ENCODE measurements at regions not wholly inside any gene's neighbourhood (a gene's known extent, or its start where the extent isn't known, plus 50 kb on each side); places are given as distances from the start of the nearest gene placed in this dataset.

GRCh38 chr16:85494315-85494714 is 118.8 kb upstream of the GSE1 start:
- Histone ChIP-seq H3K36me3 (replicated peaks in 1 of 2; ENCODE audit: control insufficient read depth in 1 of 2, insufficient read depth in 2 of 2, low read length in 2 of 2) (no peaks in the 10 kb centered on the region), H3K9me3 (replicated peaks in 1 of 2; ENCODE audit: control insufficient read depth in 1 of 2, insufficient read depth in 1 of 2, low read length in 2 of 2) (no peaks in the 10 kb centered on the region), H2AFZ (ENCODE audit: insufficient read depth, low read depth, low read length, poor library complexity, severe bottlenecking) (no peak overlapping the region), H3K9ac (ENCODE audit: insufficient read depth, low read length, poor library complexity, severe bottlenecking) (no peak overlapping the region), H3K4me3 (replicated peaks in 1 of 3; ENCODE audit: low read depth in 2 of 3, low read length in 3 of 3) (no peak overlapping the region), H4K20me1 (ENCODE audit: insufficient read depth, low read length) (no peaks in the 10 kb centered on the region), H3K4me2 (replicated peaks; ENCODE audit: extremely low read depth, low read length, poor library complexity, severe bottlenecking) (no peak overlapping the region), H3K27ac (ENCODE audit: low read depth in 1 of 2, low read length in 2 of 2) (no peak overlapping the region), H3K27me3 (ENCODE audit: control insufficient read depth in 2 of 2, insufficient read depth in 2 of 2, low read length in 2 of 2) (no peaks in the 10 kb centered on the region), H3K4me1 (ENCODE audit: control insufficient read depth in 1 of 2, insufficient read depth in 2 of 2, low read length in 2 of 2) (no peaks in the 10 kb centered on the region), H3K79me2 (ENCODE audit: insufficient read depth, low read length) (no peaks in the 10 kb centered on the region)
- no peak for DNase-seq
- Mint-ChIP-seq H3K36me3 (no peaks in the 10 kb centered on the region), H3K9me3 (peaks cover 0 to 2% (median 0%) of the 10 kb centered on the region in 7 donors), H3K27ac (no peak overlapping the region), H3K4me1 (no peaks in the 10 kb centered on the region), H3K27me3 (ENCODE audit: low read depth in 3 of 3) (peaks cover 0 to 12% (median 2%) of the 10 kb centered on the region in 3 donors), H3K4me3 (no peak overlapping the region)
- intact Hi-C loops (cut with micrococcal nuclease) = no loop called here
- no CpG with 5 or more reads among the region's 1 CpG for WGBS (ENCODE audit: insufficient coverage)
- no peak for TF ChIP-seq CTCF (IDR thresholded peaks at IDR 0.05)

- no peak overlapping the region for H3K9ac ChIP-seq (ENCODE audit: insufficient read depth, low read length, poor library complexity, severe bottlenecking)
- H3K4me3 Mint-ChIP-seq = no peak overlapping the region
- H3K9me3 Mint-ChIP-seq = peaks cover 0 to 2% (median 0%) of the 10 kb centered on the region in 7 donors
- no peaks in the 10 kb centered on the region for H3K36me3 Mint-ChIP-seq
- no peak for TF ChIP-seq CTCF (IDR thresholded peaks at IDR 0.05)
- DNase-seq = no peak
- no peaks in the 10 kb centered on the region for H3K27me3 ChIP-seq (ENCODE audit: control insufficient read depth in 2 of 2, insufficient read depth in 2 of 2, low read length in 2 of 2)
- no peaks in the 10 kb centered on the region for H3K4me1 ChIP-seq (ENCODE audit: control insufficient read depth in 1 of 2, insufficient read depth in 2 of 2, low read length in 2 of 2)
- intact Hi-C loops (cut with micrococcal nuclease) = no loop called here
- peaks cover 0 to 12% (median 2%) of the 10 kb centered on the region in 3 donors for H3K27me3 Mint-ChIP-seq (ENCODE audit: low read depth in 3 of 3)
- no peaks in the 10 kb centered on the region for H3K4me1 Mint-ChIP-seq
- H3K4me3 ChIP-seq (replicated peaks in 1 of 3; ENCODE audit: low read depth in 2 of 3, low read length in 3 of 3) = no peak overlapping the region
- no peak overlapping the region for H3K4me2 ChIP-seq (replicated peaks; ENCODE audit: extremely low read depth, low read length, poor library complexity, severe bottlenecking)
- no peaks in the 10 kb centered on the region for H3K9me3 ChIP-seq (replicated peaks in 1 of 2; ENCODE audit: control insufficient read depth in 1 of 2, insufficient read depth in 1 of 2, low read length in 2 of 2)
- no peak overlapping the region for H3K27ac Mint-ChIP-seq
- H3K36me3 ChIP-seq (replicated peaks in 1 of 2; ENCODE audit: control insufficient read depth in 1 of 2, insufficient read depth in 2 of 2, low read length in 2 of 2) = no peaks in the 10 kb centered on the region
- no peak overlapping the region for H2AFZ ChIP-seq (ENCODE audit: insufficient read depth, low read depth, low read length, poor library complexity, severe bottlenecking)
- no peaks in the 10 kb centered on the region for H3K79me2 ChIP-seq (ENCODE audit: insufficient read depth, low read length)
- no peak overlapping the region for H3K27ac ChIP-seq (ENCODE audit: low read depth in 1 of 2, low read length in 2 of 2)
- H4K20me1 ChIP-seq (ENCODE audit: insufficient read depth, low read length) = no peaks in the 10 kb centered on the region
- WGBS (ENCODE audit: insufficient coverage) = 93% methylated on average over 6 of the region's 11 CpGs
These were observed 117.9 kb upstream of the GSE1 start for GRCh38 chr16:85495259-85495658.

Measured in CD14-positive monocyte (primary cell).